ENCODE measurements at regions not wholly inside any gene's neighbourhood (a gene's known extent, or its start where the extent isn't known, plus 50 kb on each side); places are given as distances from the start of the nearest gene placed in this dataset.

- no peaks in the 10 kb centered on the region for H3K27me3 ChIP-seq (ENCODE audit: insufficient read depth, low read length)
- no peak overlapping the region for H2AFZ ChIP-seq (ENCODE audit: low read depth, low read length, poor library complexity, severe bottlenecking)
- TF ChIP-seq RAD21 (IDR thresholded peaks at IDR 0.05; ENCODE audit: low read depth): no peak
- TF ChIP-seq TCF7L2 (IDR thresholded peaks at IDR 0.05; ENCODE audit: borderline replicate concordance, extremely low read depth, insufficient read depth, insufficient read length): no peak
- no peak for TF ChIP-seq EZH2 (IDR thresholded peaks at IDR 0.05)
- TF ChIP-seq CBX3 (IDR thresholded peaks at IDR 0.05; ENCODE audit: low read depth): no peak
- no peak for TF ChIP-seq SRF (IDR thresholded peaks at IDR 0.05; ENCODE audit: low read depth)
- H3K9me3 ChIP-seq (ENCODE audit: control insufficient read depth in 1 of 2, insufficient read depth in 1 of 2, low read depth in 1 of 2, low read length in 2 of 2): no peaks in the 10 kb centered on the region
- BruUV-seq (replicated peaks): no TSS peak
- no peak overlapping the region for H3K4me3 ChIP-seq (replicated peaks in 1 of 2; ENCODE audit: low read depth in 1 of 2, low read length in 2 of 2)
- intact Hi-C loops (cut with micrococcal nuclease): no loop called here
- H3K4me1 ChIP-seq (ENCODE audit: control insufficient read depth in 1 of 2, insufficient read depth in 2 of 2, low read length in 2 of 2): no peaks in the 10 kb centered on the region
- no peak overlapping the region for H3K9ac ChIP-seq (ENCODE audit: low read length)
- RAD21 ChIA-PET (ENCODE audit: low non-redundant PET in 1 of 2, low total read pairs in 2 of 2, uncharacterized antibody in 2 of 2, unreplicated experiment in 2 of 2): no interaction called here
- ATAC-seq (no peak), DNase-seq (ENCODE audit: low read depth, low spot score) (no peak)
- POLR2A ChIA-PET: no interaction called here
- H3K27ac ChIP-seq (ENCODE audit: low read depth, low read length): no peak overlapping the region
- CTCF ChIA-PET: no interaction called here
- H3K36me3 ChIP-seq (ENCODE audit: control insufficient read depth in 1 of 2, insufficient read depth in 2 of 2, low read length in 2 of 2): no peaks in the 10 kb centered on the region
- H3K4me2 ChIP-seq (ENCODE audit: low read length): no peak overlapping the region
- no peaks in the 10 kb centered on the region for H4K20me1 ChIP-seq (ENCODE audit: insufficient read depth)
- H3K9me2 ChIP-seq (ENCODE audit: insufficient read depth): no peaks in the 10 kb centered on the region
- no peaks in the 10 kb centered on the region for H3K79me2 ChIP-seq (ENCODE audit: insufficient read depth, low read length)
Observed at GRCh38 chrX:69309074-69309792, 144.0 kb upstream of the PJA1 start.

- DNase-seq (ENCODE audit: low read depth, low spot score) (no peak), ATAC-seq (no peak)
- Histone ChIP-seq H3K9ac (ENCODE audit: low read length) (no peak overlapping the region), H3K27ac (ENCODE audit: low read depth, low read length) (no peak overlapping the region), H2AFZ (ENCODE audit: low read depth, low read length, poor library complexity, severe bottlenecking) (no peak overlapping the region), H3K4me3 (replicated peaks in 1 of 2; ENCODE audit: low read depth in 1 of 2, low read length in 2 of 2) (no peak overlapping the region), H3K4me1 (ENCODE audit: control insufficient read depth in 1 of 2, insufficient read depth in 2 of 2, low read length in 2 of 2) (no peaks in the 10 kb centered on the region), H3K27me3 (ENCODE audit: insufficient read depth, low read length) (no peaks in the 10 kb centered on the region), H3K79me2 (ENCODE audit: insufficient read depth, low read length) (no peaks in the 10 kb centered on the region), H4K20me1 (ENCODE audit: insufficient read depth) (no peaks in the 10 kb centered on the region), H3K9me2 (ENCODE audit: insufficient read depth) (no peaks in the 10 kb centered on the region), H3K36me3 (ENCODE audit: control insufficient read depth in 1 of 2, insufficient read depth in 2 of 2, low read length in 2 of 2) (no peaks in the 10 kb centered on the region), H3K9me3 (ENCODE audit: control insufficient read depth in 1 of 2, insufficient read depth in 1 of 2, low read depth in 1 of 2, low read length in 2 of 2) (no peaks in the 10 kb centered on the region), H3K4me2 (ENCODE audit: low read length) (no peak overlapping the region)
- ChIA-PET POLR2A (no interaction called here), CTCF (no interaction called here), RAD21 (ENCODE audit: low non-redundant PET in 1 of 2, low total read pairs in 2 of 2, uncharacterized antibody in 2 of 2, unreplicated experiment in 2 of 2) (no interaction called here)
- intact Hi-C loops (cut with micrococcal nuclease): no loop called here
- no TSS peak for BruUV-seq (replicated peaks)
- no peak for TF ChIP-seq ATF3 (IDR thresholded peaks at IDR 0.05)
- TF ChIP-seq EZH2 (IDR thresholded peaks at IDR 0.05): no peak
Observed at GRCh38 chrX:69307756-69308155, 142.5 kb upstream of the PJA1 start.
